PFSK-1 (cell line): ENCODE measurements at regions not wholly inside any gene's neighbourhood (a gene's known extent, or its start where the extent isn't known, plus 50 kb on each side); places are given as distances from the start of the nearest gene placed in this dataset.

Source experiments
- FOXP2 ChIP-seq: optimal IDR thresholded peaks from 2 replicates; pipeline ENCODE3; 2011; ENCODE audit warnings: borderline replicate concordance, control low read depth, inconsistent platforms; ENCODE audit not compliant: insufficient read depth; ENCODE audit errors: extremely low read length, extremely low read depth
- POLR2AphosphoS5 ChIP-seq: IDR thresholded peaks from 2 replicates; pipeline ENCODE4 v1.6.1; 2012; ENCODE audit warnings: low read depth, mild to moderate bottlenecking, control low read depth, low read length, moderate library complexity
- REST ChIP-seq, 2 experiments: IDR thresholded peaks; 2 replicates each; pipeline versions ENCODE4 v1.6.1 to v1.8.0; 2011 to 2012; ENCODE audit warnings: low read depth in 2 of 2, low read length in 2 of 2, control low read depth in 1 of 2, inconsistent platforms in 1 of 2, mild to moderate bottlenecking in 1 of 2, moderate library complexity in 1 of 2; ENCODE audit not compliant: insufficient read depth in 1 of 2
- SIN3A ChIP-seq: IDR thresholded peaks from 2 replicates; pipeline ENCODE4 v1.6.1; 2012; ENCODE audit warnings: mild to moderate bottlenecking, low read length, moderate library complexity, borderline replicate concordance; ENCODE audit not compliant: insufficient read depth
- TAF1 ChIP-seq: IDR thresholded peaks from 2 replicates; pipeline ENCODE4 v1.6.1; 2012; ENCODE audit warnings: low read length, control low read depth, borderline replicate concordance; ENCODE audit not compliant: insufficient read depth

- TF ChIP-seq TAF1 (no peak), SIN3A (no peak), FOXP2 (no peak), REST (IDR thresholded peaks at IDR 0.05; ENCODE audit: insufficient read depth in 1 of 2, low read depth in 2 of 2, low read length in 2 of 2) (no peak), POLR2AphosphoS5 (no peak)
These were observed 1325.8 kb downstream of the TBC1D22A start for GRCh38 chr22:48088251-48088650.

- TF ChIP-seq FOXP2 (no peak), TAF1 (no peak), POLR2AphosphoS5 (no peak), SIN3A (no peak), REST (IDR thresholded peaks at IDR 0.05; ENCODE audit: insufficient read depth in 1 of 2, low read depth in 2 of 2, low read length in 2 of 2) (no peak)
These were observed 1323.6 kb downstream of the TBC1D22A start for GRCh38 chr22:48085901-48086645.

DNA sequence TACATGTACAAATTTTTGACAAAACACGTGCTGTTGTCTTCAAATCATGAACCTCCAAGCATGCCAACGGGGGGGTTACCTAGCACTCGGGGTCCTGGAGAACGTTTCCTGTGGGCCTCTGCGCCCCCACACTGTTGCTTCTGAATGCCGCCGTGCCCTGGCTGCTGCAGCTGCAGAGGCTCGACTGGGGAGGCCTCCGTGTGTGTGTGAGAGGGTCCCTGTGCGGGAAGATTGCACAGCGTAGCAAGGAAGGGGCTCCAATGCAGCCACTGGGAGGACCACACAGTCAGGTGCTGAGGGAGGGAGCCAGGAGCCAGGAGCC is 1322.2 kb downstream of the TBC1D22A start:
- TF ChIP-seq REST (IDR thresholded peaks at IDR 0.05; ENCODE audit: insufficient read depth in 1 of 2, low read depth in 2 of 2, low read length in 2 of 2) (no peak), FOXP2 (no peak), TAF1 (no peak)

DNA sequence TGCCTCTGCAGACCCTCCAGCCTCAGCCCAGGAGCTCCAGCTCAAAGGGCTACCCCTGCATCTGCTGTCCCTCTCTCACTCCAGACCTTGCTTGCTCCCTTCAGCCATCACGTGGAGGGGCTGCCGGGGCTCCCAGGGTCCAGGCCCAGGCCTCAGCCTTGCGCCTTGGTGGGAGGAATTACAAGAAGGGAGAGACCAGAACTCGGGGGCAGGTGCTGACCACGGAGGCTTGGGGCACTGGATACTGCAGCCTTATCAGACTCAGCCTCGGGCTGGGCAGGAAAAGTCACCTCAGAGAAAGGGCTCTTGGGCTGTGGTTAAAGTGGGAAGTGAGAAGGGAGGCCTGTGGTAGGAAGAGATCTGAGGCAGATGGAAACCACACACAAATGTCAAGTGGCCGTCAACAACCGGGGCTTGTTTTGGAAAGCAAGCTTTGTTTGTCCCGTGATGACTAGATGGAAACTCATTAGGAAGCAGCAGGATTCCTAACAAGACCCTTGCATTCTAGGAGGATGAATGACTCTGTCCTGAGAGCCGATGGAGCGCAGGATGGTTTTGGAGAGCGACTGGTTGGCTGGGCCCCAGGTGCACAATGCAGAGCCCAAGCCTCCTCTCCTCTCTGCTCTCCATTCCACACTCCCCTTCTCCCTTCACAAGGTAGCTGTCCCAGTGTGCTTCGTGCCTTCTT is 1321.7 kb downstream of the TBC1D22A start:
- no peak for TF ChIP-seq TAF1
- no peak for TF ChIP-seq SIN3A
- no peak for TF ChIP-seq POLR2AphosphoS5
- no peak for TF ChIP-seq FOXP2
- TF ChIP-seq REST (IDR thresholded peaks at IDR 0.05; ENCODE audit: insufficient read depth in 1 of 2, low read depth in 2 of 2, low read length in 2 of 2): no peak
